Body of pancreas (tissue), 4 donors: ENCODE measurements at regions not wholly inside any gene's neighbourhood (a gene's known extent, or its start where the extent isn't known, plus 50 kb on each side); places are given as distances from the start of the nearest gene placed in this dataset.

ENCODE experiments used
- POLR2A ChIP-seq, 3 donors: fragments of 450-650 bp; IDR thresholded peaks; one replicate each; pipeline ENCODE4 v1.6.1; 2016; ENCODE audit warnings: antibody characterized with exemption in 3 of 3, mild to moderate bottlenecking in 2 of 3
- TF ChIP-seq, protein P1 (sequence below), 7 experiments: fragments of 450-650 bp in 4 of 7; fragments of 200-600 bp in 3 of 7; sonication (generic) in 3 of 7; IDR thresholded peaks; one replicate each; pipeline ENCODE4 v1.5.1; 2016 to 2019; ENCODE audit warnings: antibody characterized with exemption in 7 of 7

GRCh38 chr13:90510319-90510718 lies 837.2 kb upstream of the MIR17HG start:
- TF ChIP-seq, protein P1, sequence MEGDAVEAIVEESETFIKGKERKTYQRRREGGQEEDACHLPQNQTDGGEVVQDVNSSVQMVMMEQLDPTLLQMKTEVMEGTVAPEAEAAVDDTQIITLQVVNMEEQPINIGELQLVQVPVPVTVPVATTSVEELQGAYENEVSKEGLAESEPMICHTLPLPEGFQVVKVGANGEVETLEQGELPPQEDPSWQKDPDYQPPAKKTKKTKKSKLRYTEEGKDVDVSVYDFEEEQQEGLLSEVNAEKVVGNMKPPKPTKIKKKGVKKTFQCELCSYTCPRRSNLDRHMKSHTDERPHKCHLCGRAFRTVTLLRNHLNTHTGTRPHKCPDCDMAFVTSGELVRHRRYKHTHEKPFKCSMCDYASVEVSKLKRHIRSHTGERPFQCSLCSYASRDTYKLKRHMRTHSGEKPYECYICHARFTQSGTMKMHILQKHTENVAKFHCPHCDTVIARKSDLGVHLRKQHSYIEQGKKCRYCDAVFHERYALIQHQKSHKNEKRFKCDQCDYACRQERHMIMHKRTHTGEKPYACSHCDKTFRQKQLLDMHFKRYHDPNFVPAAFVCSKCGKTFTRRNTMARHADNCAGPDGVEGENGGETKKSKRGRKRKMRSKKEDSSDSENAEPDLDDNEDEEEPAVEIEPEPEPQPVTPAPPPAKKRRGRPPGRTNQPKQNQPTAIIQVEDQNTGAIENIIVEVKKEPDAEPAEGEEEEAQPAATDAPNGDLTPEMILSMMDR (IDR thresholded peaks at IDR 0.05) = no peak
- no peak for TF ChIP-seq POLR2A (IDR thresholded peaks at IDR 0.05)
